ENCODE measurements at regions not wholly inside any gene's neighbourhood (a gene's known extent, or its start where the extent isn't known, plus 50 kb on each side); places are given as distances from the start of the nearest gene placed in this dataset.

- DNase-seq (ENCODE audit: low spot score): no peak
These were observed 69.6 kb upstream of the GGTA1 start for GRCh38 chr9:121569266-121569648.

- no peak for DNase-seq (ENCODE audit: low spot score)
These were observed 72.9 kb upstream of the GGTA1 start for GRCh38 chr9:121572581-121572980.

DNA sequence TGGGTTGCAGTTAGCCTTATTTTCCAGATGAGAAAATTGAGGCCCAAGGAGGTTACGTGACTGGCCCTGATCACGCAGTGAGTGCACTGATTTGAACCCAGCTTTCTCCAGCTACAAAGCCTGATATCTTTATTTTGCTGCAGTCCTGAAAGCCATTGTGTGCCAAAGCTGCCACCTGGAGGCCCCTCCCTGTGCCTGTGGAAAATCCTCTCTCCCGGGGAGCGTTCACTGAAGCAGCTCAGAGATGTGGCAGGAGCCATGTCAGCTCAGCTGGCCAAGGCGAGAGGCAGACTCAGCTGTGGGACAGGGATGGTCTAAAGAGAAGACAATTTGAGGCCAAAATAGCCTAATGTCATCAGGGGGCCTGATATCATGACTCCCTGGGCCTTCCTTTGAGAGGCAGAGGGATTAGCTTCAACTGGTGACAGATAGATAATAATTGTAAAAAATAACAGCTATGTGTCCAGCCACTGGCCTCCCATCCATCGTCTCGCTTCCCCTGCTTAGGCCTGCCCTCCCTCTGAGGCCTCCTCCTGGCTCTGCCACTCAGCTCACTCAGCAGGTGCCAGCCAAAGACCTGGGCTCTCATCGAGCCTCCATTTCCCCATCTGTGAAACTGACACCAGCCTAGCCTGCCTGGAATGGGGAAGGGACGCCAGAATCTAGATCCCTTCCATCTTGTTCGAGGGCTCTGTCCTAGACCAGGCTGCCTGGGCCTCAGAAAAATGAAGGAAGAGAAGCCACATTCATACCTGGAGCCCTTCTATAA is 74.3 kb upstream of the GGTA1 start:
- DNase-seq (ENCODE audit: low spot score): no peak

GRCh38 chr9:121574774-121575519 is 75.3 kb upstream of the GGTA1 start:
- DNase-seq (ENCODE audit: low spot score): no peak

GRCh38 chr9:121576281-121577075 is 75.0 kb upstream of the DAB2IP start:
- no peak for DNase-seq (ENCODE audit: low spot score)

- no peak for DNase-seq (ENCODE audit: low spot score)
These were observed 74.3 kb upstream of the DAB2IP start for GRCh38 chr9:121577166-121577565.

DNA sequence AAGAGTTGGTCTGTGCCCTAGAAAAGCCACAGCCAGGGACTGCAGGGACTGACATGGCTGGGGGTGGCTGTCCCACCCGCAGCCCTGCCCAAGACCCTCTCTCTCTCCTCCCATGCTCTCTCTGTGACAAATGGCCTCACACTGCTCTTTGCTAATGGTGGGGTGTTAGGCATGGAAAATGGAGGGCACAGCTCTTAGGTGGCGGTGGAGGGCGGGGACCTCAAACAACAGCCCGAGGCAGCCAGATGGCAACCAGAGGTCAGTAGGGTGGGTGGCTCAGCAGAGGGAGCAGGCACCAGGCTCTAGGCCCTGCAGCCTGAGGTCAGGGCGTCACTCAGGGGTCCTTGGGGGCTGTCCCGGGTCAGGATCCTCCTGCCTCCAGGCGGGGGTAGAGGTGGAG is 73.9 kb upstream of the DAB2IP start:
- DNase-seq (ENCODE audit: low spot score): no peak

- DNase-seq (ENCODE audit: low spot score): no peak
These were observed 69.4 kb upstream of the DAB2IP start for GRCh38 chr9:121581786-121582600.

GRCh38 chr9:121582641-121583040 is 68.8 kb upstream of the DAB2IP start:
- no peak for DNase-seq (ENCODE audit: low spot score)

- no peak for DNase-seq (ENCODE audit: low spot score)
These were observed 67.0 kb upstream of the DAB2IP start for GRCh38 chr9:121584421-121584820.

GRCh38 chr9:121587863-121588262 is 63.6 kb upstream of the DAB2IP start:
- DNase-seq (ENCODE audit: low spot score): no peak

- DNase-seq (ENCODE audit: low spot score): no peak
These were observed 61.4 kb upstream of the DAB2IP start for GRCh38 chr9:121589986-121590385.

- no peak for DNase-seq (ENCODE audit: low spot score)
These were observed 59.2 kb upstream of the DAB2IP start for GRCh38 chr9:121592265-121592664.

DNA sequence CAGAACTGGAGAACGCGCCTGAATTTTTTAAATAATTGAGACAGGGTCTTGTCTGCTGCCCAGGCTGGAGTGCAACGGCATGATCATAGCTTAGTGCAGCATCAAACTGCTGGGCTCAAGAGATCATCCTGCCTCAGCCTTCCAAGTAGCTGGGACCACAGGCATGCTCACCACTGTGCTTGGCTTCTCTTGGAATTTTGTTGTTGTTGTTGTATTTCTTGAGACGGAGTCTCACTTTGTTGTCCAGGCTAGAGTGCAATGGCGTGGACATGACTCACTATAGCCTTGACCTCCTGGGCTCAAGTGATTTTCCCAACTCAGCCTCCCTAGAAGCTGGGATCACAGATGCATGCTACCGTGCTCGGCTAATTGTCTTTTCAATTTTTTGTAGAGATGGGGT is 58.4 kb upstream of the DAB2IP start:
- no peak for DNase-seq (ENCODE audit: low spot score)

- DNase-seq (ENCODE audit: low spot score): no peak
These were observed 54.9 kb upstream of the DAB2IP start for GRCh38 chr9:121596515-121596914.

GRCh38 chr9:121597698-121598166 is 53.7 kb upstream of the DAB2IP start:
- no peak for DNase-seq (ENCODE audit: low spot score)

- no peak for DNase-seq (ENCODE audit: low spot score)
These were observed 53.1 kb upstream of the DAB2IP start for GRCh38 chr9:121598167-121598964.

GRCh38 chr9:121598965-121599871 is 52.2 kb upstream of the DAB2IP start:
- no peak for DNase-seq (ENCODE audit: low spot score)

GRCh38 chr9:121599872-121600585 is 51.4 kb upstream of the DAB2IP start:
- no peak for DNase-seq (ENCODE audit: low spot score)

Measured in CD4-positive, alpha-beta T cell treated with Interleukin-15 for 4 hours (primary cell).